ENCODE measurements at regions not wholly inside any gene's neighbourhood (a gene's known extent, or its start where the extent isn't known, plus 50 kb on each side); places are given as distances from the start of the nearest gene placed in this dataset.

GRCh38 chr2:155517362-155517761, 815.2 kb downstream of the NR4A2 start:
- POLR2A ChIA-PET (ENCODE audit: unreplicated experiment): no interaction called here
- TF ChIP-seq EZH2phosphoT487 (IDR thresholded peaks at IDR 0.05; ENCODE audit: borderline replicate concordance, low read length) (no peak), EZH2 (IDR thresholded peaks at IDR 0.05; ENCODE audit: low read length, unreplicated experiment) (no peak), CTCF (conservative IDR thresholded peaks at IDR 0.05; ENCODE audit: low read depth, low read length) (no peak)

GRCh38 chr2:155513248-155513647, 814.8 kb downstream of the KCNJ3 start:
- BruUV-seq (replicated peaks): no TSS peak
- 0 out of 2 replicates have a peak, but pooled peaks cover 3% of the 10 kb centered on the region for H3K9me3 ChIP-seq (ENCODE audit: low read length)
- H3K79me2 ChIP-seq (ENCODE audit: low read length): no peaks in the 10 kb centered on the region
- ChIA-PET POLR2A (ENCODE audit: unreplicated experiment) (no interaction called here), CTCF (no interaction called here)
- ATAC-seq (no peak), DNase-seq (no peak)
- no peak overlapping the region for H2AFZ ChIP-seq (ENCODE audit: low read length)
- H3K4me1 ChIP-seq (ENCODE audit: insufficient read depth, low read length): no peaks in the 10 kb centered on the region
- H3K9ac ChIP-seq (ENCODE audit: low read length): no peak overlapping the region
- no peak for TF ChIP-seq EZH2 (IDR thresholded peaks at IDR 0.05; ENCODE audit: low read length, unreplicated experiment)
- TF ChIP-seq EZH2phosphoT487 (IDR thresholded peaks at IDR 0.05; ENCODE audit: borderline replicate concordance, low read length): no peak
- TF ChIP-seq CTCF (conservative IDR thresholded peaks at IDR 0.05; ENCODE audit: low read depth, low read length): no peak
- H3K9me2 ChIP-seq (replicated peaks; ENCODE audit: low read length): 0 out of 2 replicates have a peak, but pooled peaks cover 2% of the 10 kb centered on the region
- no peak overlapping the region for H3K27ac ChIP-seq (ENCODE audit: low read length)
- no peaks in the 10 kb centered on the region for H3K27me3 ChIP-seq (ENCODE audit: low read length)
- H3K4me2 ChIP-seq (ENCODE audit: low read length): no peak overlapping the region
- H3K36me3 ChIP-seq (ENCODE audit: low read depth, low read length): no peaks in the 10 kb centered on the region
- no peaks in the 10 kb centered on the region for H4K20me1 ChIP-seq (ENCODE audit: low read length)
- no peak overlapping the region for H3K4me3 ChIP-seq (ENCODE audit: low read length)
- intact Hi-C loops (cut with micrococcal nuclease): no loop called here
- H3F3A ChIP-seq (ENCODE audit: low read length, unreplicated experiment): no peaks in the 10 kb centered on the region

More at GRCh38 chr2:155517362-155517761, 815.2 kb downstream of the NR4A2 start:
- H3K27ac ChIP-seq (ENCODE audit: low read length): no peak overlapping the region
- no peak overlapping the region for H3K4me3 ChIP-seq (ENCODE audit: low read length)
- no peaks in the 10 kb centered on the region for H3K9me3 ChIP-seq (ENCODE audit: low read length)
- H4K20me1 ChIP-seq (ENCODE audit: low read length): no peaks in the 10 kb centered on the region
- no peaks in the 10 kb centered on the region for H3K27me3 ChIP-seq (ENCODE audit: low read length)
- H3K79me2 ChIP-seq (ENCODE audit: low read length): no peaks in the 10 kb centered on the region
- ATAC-seq (no peak), DNase-seq (no peak)
- H3K4me2 ChIP-seq (ENCODE audit: low read length): no peak overlapping the region
- no peaks in the 10 kb centered on the region for H3K36me3 ChIP-seq (ENCODE audit: low read depth, low read length)
- H3F3A ChIP-seq (ENCODE audit: low read length, unreplicated experiment): no peaks in the 10 kb centered on the region
- intact Hi-C loops (cut with micrococcal nuclease): no loop called here
- CTCF ChIA-PET: no interaction called here
- no peak overlapping the region for H2AFZ ChIP-seq (ENCODE audit: low read length)
- no peak overlapping the region for H3K9ac ChIP-seq (ENCODE audit: low read length)
- H3K9me2 ChIP-seq (replicated peaks; ENCODE audit: low read length): 0 out of 2 replicates have a peak, but pooled peaks cover 3% of the 10 kb centered on the region
- H3K4me1 ChIP-seq (ENCODE audit: insufficient read depth, low read length): no peaks in the 10 kb centered on the region
- BruUV-seq (replicated peaks): no TSS peak

GRCh38 chr2:155502766-155503165, 804.3 kb downstream of the KCNJ3 start:
- intact Hi-C loops (cut with micrococcal nuclease): no loop called here
- Histone ChIP-seq H3K27me3 (ENCODE audit: low read length) (no peaks in the 10 kb centered on the region), H2AFZ (ENCODE audit: low read length) (no peak overlapping the region), H3F3A (ENCODE audit: low read length, unreplicated experiment) (no peaks in the 10 kb centered on the region), H4K20me1 (ENCODE audit: low read length) (no peaks in the 10 kb centered on the region), H3K4me1 (ENCODE audit: insufficient read depth, low read length) (no peaks in the 10 kb centered on the region), H3K36me3 (ENCODE audit: low read depth, low read length) (no peaks in the 10 kb centered on the region), H3K27ac (ENCODE audit: low read length) (no peak overlapping the region), H3K4me3 (ENCODE audit: low read length) (no peak overlapping the region), H3K79me2 (ENCODE audit: low read length) (no peaks in the 10 kb centered on the region), H3K9me2 (replicated peaks; ENCODE audit: low read length) (no peaks in the 10 kb centered on the region), H3K4me2 (ENCODE audit: low read length) (no peak overlapping the region), H3K9ac (ENCODE audit: low read length) (no peak overlapping the region), H3K9me3 (ENCODE audit: low read length) (no peaks in the 10 kb centered on the region)
- CTCF ChIA-PET: no interaction called here
- no TSS peak for BruUV-seq (replicated peaks)
- DNase-seq (no peak), ATAC-seq (no peak)
- POLR2A ChIA-PET (ENCODE audit: unreplicated experiment): no interaction called here
- TF ChIP-seq EZH2phosphoT487 (IDR thresholded peaks at IDR 0.05; ENCODE audit: borderline replicate concordance, low read length) (no peak), CTCF (conservative IDR thresholded peaks at IDR 0.05; ENCODE audit: low read depth, low read length) (no peak), EZH2 (IDR thresholded peaks at IDR 0.05; ENCODE audit: low read length, unreplicated experiment) (no peak)
